C4-2B (cell line): ENCODE measurements at regions not wholly inside any gene's neighbourhood (a gene's known extent, or its start where the extent isn't known, plus 50 kb on each side); places are given as distances from the start of the nearest gene placed in this dataset.

ENCODE experiments used
- H3K27ac ChIP-seq: fragments of 450-650 bp; 2 replicates; pipeline ENCODE4 v1.5.1; 2017
- ZFX ChIP-seq: fragments of 450-650 bp; IDR thresholded peaks from 2 replicates; pipeline ENCODE4 v1.6.1; 2017
- TF ChIP-seq, protein P1 (sequence below): fragments of 450-650 bp; conservative IDR thresholded peaks from 2 replicates; pipeline ENCODE4 v1.5.1; 2017; ENCODE audit warnings: mild to moderate bottlenecking

DNA sequence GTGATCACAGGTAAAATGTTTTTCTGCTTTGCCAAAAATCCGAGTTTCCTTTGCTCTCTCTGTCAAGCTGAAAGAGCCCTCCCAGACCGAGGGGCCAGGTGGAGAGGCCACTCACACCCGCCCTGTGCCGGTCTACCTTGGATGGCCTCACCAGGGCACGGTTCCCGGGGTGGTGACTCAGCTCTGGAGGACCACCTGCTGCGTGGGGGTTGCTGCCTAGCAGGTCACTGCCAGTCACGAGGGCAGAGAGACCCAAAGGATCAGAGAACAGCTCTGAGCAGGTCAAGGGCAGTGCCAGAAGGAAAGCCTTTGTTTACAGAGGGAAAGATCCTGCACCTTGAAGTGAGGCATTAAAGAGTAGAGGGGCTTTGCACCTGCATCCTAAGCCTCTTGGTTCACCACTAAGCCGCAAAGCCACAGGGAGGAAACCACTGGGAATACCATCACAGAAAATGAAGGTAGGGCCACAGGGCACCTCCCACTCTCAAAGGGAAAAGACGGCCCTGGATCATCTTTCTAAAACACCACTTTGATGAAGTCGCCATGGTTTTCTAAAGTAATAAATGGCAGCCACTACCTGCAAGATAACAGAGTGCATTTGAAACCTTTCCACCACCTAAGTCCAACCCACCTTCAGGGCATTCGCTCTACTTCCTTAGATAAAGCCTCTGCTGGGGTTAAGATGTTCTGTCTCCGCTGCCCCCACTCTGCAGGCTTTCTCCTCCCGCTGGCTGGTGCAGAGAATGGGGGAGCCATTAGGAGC is 160.3 kb upstream of the KLF14 start:
- H3K27ac ChIP-seq = no peak overlapping the region
- no peak for TF ChIP-seq ZFX
- TF ChIP-seq, protein P1, sequence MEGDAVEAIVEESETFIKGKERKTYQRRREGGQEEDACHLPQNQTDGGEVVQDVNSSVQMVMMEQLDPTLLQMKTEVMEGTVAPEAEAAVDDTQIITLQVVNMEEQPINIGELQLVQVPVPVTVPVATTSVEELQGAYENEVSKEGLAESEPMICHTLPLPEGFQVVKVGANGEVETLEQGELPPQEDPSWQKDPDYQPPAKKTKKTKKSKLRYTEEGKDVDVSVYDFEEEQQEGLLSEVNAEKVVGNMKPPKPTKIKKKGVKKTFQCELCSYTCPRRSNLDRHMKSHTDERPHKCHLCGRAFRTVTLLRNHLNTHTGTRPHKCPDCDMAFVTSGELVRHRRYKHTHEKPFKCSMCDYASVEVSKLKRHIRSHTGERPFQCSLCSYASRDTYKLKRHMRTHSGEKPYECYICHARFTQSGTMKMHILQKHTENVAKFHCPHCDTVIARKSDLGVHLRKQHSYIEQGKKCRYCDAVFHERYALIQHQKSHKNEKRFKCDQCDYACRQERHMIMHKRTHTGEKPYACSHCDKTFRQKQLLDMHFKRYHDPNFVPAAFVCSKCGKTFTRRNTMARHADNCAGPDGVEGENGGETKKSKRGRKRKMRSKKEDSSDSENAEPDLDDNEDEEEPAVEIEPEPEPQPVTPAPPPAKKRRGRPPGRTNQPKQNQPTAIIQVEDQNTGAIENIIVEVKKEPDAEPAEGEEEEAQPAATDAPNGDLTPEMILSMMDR = no peak

DNA sequence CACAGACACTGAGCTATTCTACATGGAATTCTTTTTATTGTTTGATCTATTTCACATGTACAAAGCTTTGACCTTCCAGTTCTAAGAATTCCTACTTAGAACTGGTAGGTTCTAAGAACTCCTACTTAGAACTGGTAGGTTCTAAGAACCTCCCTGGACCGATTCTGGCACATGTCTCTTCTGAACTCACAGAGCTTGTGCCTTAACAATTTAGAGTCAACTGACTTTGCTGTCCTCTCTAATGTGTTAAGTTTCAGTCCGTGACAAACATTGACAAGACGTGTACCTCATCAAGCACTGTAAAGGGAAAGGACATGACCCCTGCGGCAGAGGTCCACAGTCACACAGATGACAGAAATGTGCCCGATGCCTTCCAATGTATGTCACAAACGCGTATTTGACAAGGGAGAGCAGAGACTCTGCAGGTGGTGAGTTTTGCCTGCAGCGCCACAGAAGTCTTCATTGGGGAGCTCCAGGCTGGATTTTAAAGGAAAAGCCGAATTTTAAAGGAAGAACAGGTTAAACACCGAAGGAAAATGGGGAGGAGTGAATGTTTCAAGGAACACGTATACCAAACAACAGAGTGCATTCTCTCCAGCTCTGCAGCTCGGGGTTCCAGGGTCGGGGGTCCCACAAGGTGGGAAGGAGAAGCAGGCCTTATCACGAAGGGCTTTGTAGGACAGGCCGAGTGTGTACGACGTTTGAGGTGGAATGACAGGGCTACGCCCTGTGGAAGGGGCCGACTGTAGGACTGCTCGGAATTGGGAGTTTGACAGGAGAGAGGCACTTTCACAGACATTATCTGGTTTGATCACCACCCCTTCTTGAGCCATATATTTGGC is 161.1 kb upstream of the KLF14 start:
- TF ChIP-seq, protein P1 = no peak
- no peak overlapping the region for H3K27ac ChIP-seq

DNA sequence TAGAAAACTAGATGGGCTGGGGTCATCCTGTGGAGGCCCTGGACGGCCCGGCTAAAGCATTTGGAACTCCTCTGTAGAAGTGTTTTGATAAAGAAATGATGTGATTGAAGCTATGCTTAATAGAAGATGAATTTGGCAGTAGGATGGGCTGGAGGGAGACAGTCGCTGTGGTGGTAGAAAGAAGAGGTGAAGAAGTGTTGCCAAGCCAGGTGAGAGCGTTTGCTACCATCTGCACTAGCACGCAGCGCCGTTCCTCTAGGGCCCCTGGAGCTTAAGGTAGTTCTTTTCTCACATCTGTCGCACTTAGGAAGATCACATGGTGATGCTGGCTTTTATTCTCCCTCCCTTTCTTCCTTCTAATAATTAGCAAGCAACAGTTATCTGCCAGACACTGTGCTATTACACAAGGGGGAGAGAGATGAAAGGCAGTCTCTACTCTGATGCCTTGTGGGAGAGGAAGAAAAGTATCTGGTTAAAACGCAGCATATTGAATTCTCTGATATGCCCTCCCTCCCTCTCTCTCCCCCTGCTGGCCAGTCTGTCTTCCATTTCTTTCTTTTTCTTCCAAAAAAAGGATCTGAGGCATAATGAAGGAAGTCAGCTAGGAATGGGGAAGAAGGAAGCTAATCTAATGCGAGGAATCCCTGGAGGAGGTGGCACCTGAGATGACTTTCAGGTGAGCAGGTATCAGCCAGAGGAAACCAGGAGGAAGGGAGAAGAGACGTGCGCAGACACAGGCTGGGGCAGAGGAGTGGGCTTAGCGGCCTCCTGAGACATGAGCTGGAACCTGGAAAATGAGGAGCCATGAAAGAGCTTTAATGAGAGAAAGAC is 162.3 kb upstream of the KLF14 start:
- TF ChIP-seq, protein P1 = no peak
- no peak for TF ChIP-seq ZFX
- no peak overlapping the region for H3K27ac ChIP-seq

DNA sequence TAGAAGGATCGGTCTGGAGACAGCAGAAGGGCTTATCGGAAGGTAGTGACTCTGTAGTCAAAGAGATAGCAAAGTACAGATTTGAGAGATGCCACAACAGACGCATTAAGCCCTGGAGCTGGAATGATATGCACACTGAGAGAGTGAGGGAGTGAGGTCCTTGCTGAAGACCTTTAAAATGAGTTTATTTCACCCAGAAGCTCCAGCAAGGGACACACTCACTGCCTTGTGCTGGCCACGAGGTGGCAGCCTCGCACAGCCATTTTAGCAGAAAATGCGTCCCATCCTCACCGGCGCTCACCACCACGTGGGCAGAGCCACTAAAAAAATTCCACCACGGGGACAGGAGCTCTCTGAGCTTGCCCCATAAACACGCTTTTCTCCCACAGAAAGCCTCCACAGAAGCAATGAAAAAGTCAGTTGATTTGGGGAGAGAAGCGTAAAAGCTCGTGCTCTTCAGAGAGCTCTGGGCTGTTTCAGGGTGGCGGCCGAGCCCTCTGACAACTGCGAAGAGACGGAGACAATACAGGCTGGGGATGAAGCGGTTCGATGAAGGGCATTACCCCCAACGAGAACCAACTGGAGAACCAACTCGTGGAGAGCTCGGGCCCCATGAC is 163.0 kb upstream of the KLF14 start:
- no peak overlapping the region for H3K27ac ChIP-seq
- TF ChIP-seq, protein P1 = peak; percentile 96
- TF ChIP-seq ZFX = no peak

DNA sequence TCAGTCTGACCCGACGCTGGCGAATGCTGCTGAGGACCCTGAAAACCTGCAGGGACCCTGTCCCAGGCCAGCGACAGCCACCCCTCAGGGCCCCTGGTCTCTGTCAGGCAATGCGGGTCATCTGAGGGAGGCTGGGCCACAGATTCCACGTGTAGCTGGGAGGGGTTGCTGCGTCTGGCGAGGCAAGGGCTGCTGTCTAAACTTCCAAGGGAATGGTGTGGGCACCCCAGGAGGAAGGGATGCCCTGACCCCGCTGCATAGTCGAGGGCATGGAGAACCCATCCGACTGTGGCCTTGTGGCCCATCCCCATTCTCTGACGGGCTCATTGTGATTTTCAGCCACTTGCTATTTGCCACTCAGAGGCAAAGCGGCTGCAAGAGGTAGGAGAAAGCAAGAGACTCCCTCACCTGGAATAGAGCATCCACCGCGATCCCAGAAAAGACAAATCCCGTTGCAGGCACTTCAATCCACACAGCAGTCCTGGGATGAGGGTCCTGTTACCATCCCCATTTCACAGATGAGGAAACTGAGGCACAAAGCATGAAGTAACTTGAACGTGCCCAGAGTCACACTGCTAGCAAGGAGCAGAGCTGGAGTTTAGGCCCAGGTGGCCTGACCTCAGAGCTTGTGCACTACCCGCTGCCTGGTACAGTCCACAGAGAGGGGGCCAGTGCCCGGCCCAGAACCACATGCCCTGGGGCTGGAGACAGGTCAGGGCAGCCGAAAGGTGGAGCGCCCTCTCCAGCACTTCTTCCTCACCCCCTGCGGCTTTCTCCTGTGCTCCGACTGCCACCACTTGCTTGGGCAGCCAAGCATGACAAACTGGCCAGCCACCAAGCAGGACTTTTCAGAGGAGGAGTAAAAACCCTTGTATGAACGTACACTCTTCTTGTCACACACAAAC is 163.8 kb upstream of the KLF14 start:
- TF ChIP-seq, protein P1 = no peak
- no peak for TF ChIP-seq ZFX
- H3K27ac ChIP-seq = peak overlapping the region; percentile 3

DNA sequence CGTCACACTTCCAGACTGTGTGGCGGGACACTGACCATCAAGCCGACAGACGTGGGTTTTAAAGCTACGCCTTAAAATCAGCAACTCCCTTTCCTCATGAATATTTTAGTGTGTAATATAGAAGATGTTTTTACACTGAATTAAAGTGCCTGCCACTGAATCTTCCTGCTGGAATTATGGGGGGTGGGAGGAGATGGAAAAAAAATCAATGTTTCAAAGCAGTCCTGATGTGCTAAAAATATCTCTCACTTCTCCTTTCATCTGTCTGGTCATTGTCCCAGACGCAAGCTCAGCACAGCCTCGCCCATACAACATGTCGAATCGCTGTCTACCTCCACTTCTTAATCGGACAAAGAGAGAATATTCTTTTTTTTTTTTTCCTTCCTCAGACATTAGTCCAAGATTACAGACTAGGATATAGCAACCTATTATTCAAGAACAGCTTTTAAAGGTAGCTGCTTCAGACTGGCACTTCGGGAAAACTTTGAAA is 165.1 kb upstream of the KLF14 start:
- peak overlapping the region; percentile 3; the same call in 1 of the 2 replicates for H3K27ac ChIP-seq
- TF ChIP-seq, protein P1 = no peak
- TF ChIP-seq ZFX = no peak
